ENCODE measurements at regions not wholly inside any gene's neighbourhood (a gene's known extent, or its start where the extent isn't known, plus 50 kb on each side); places are given as distances from the start of the nearest gene placed in this dataset.

DNA sequence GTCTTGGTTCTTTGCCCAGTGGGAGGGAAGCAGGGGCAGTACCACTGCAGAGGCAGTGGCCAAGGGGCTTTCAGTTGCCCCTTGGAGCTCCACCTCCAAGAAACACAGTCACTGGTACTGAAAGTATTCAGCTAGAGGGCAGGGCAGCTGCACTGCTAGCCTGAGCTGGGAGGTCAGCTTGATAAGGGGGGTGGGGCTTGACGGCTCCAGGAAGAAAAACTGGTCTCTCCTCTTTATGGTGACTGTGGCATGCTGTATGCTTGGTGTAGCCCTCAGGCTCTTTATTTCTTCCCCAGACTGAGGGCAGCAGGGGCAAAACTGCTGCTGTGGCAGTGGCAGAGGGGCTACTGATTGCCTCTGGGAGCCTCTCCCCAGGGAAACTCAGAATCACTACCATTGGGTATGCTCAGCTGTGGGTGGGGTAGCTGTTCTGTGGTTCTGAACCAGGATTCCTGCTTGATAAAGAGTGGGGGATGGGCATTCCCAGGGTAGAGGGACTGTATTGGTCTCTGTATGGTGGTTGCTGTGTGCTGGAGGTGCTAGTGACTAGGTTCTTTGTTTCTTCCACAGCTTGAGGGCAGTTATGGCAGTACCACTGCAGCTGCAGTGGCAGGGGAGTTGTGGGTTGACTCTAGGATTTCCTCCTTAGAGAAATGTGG, 134.6 kb upstream of the SCN7A start:
- no peaks in the 10 kb centered on the region for H3K4me1 ChIP-seq
- TF ChIP-seq, protein P1, sequence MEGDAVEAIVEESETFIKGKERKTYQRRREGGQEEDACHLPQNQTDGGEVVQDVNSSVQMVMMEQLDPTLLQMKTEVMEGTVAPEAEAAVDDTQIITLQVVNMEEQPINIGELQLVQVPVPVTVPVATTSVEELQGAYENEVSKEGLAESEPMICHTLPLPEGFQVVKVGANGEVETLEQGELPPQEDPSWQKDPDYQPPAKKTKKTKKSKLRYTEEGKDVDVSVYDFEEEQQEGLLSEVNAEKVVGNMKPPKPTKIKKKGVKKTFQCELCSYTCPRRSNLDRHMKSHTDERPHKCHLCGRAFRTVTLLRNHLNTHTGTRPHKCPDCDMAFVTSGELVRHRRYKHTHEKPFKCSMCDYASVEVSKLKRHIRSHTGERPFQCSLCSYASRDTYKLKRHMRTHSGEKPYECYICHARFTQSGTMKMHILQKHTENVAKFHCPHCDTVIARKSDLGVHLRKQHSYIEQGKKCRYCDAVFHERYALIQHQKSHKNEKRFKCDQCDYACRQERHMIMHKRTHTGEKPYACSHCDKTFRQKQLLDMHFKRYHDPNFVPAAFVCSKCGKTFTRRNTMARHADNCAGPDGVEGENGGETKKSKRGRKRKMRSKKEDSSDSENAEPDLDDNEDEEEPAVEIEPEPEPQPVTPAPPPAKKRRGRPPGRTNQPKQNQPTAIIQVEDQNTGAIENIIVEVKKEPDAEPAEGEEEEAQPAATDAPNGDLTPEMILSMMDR (IDR thresholded peaks at IDR 0.05): no peak
- TF ChIP-seq EP300 (IDR thresholded peaks at IDR 0.05) (no peak), POLR2A (IDR thresholded peaks at IDR 0.05) (no peak)
- no peak overlapping the region for H3K27ac ChIP-seq
- H3K4me3 ChIP-seq: no peak overlapping the region
- WGBS, 2 donors: 50 to 80% methylated on average over 1 of the region's 1 CpG
- no peaks in the 10 kb centered on the region for H3K36me3 ChIP-seq
- H3K27me3 ChIP-seq: no peaks in the 10 kb centered on the region
- H3K9me3 ChIP-seq: peaks cover 0 to 21% (median 0%) of the 10 kb centered on the region in 4 donors
- DNase-seq (ENCODE audit: low spot score in 2 of 2): no peak

DNA sequence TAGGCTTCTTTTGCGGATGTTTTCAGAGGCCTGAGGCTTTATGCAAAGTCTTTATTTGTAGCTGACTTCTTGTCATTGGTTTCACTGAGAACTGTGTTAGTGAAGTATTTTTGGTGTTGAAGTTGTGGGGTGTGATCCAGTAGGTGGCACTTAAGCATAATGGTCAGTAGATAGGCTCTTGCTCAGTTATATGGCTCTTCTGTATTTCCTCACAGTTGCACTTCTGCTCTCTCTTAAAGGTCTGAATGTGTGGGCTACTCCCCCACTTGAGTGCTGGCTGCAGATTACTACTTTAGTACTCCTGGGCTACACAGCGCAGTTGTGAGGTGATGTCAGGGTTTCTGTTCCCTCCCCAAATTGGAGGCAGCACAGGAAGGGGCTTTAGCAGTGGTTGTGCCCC, 133.8 kb upstream of the SCN7A start:
- no peaks in the 10 kb centered on the region for H3K4me1 ChIP-seq
- TF ChIP-seq, protein P1 (IDR thresholded peaks at IDR 0.05): no peak
- TF ChIP-seq POLR2A (IDR thresholded peaks at IDR 0.05): no peak
- no peak for TF ChIP-seq EP300 (IDR thresholded peaks at IDR 0.05)
- H3K27me3 ChIP-seq: no peaks in the 10 kb centered on the region
- no peak overlapping the region for H3K27ac ChIP-seq
- no peak for DNase-seq (ENCODE audit: low spot score in 2 of 2)
- H3K9me3 ChIP-seq: peaks cover 0 to 26% (median 0%) of the 10 kb centered on the region in 4 donors
- H3K4me3 ChIP-seq: no peak overlapping the region
- 95 to 100% methylated on average over 2 of the region's 2 CpGs for WGBS, 2 donors
- no peaks in the 10 kb centered on the region for H3K36me3 ChIP-seq

DNA sequence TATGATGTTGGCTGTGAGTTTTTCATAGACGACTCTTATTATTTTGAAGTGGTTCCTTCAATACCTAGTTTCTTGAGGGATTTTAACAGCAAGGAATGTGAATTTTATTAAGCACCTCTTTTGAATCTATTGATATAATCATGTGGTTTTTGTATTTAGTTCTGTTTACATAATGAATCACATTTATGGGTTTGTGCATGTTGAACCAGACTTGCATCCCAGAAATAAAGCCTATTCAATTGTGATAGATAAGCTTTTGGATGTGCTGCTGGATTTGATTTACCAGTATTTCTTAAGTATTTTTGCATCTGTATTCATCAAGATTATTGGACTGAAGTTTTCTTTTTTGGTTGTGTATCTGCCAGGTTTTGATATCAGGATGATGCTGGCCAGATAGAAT, 131.6 kb upstream of the SCN7A start:
- no peak for TF ChIP-seq POLR2A (IDR thresholded peaks at IDR 0.05)
- no peak for TF ChIP-seq EP300 (IDR thresholded peaks at IDR 0.05)
- TF ChIP-seq, protein P1 (IDR thresholded peaks at IDR 0.05): no peak
- Histone ChIP-seq H3K9me3 (peaks cover 0 to 16% (median 0%) of the 10 kb centered on the region in 4 donors), H3K27me3 (no peaks in the 10 kb centered on the region), H3K4me3 (no peak overlapping the region), H3K36me3 (no peaks in the 10 kb centered on the region), H3K27ac (no peak overlapping the region), H3K4me1 (no peaks in the 10 kb centered on the region)
- WGBS, 2 donors: 93 to 100% methylated on average over 1 of the region's 1 CpG
- no peak for DNase-seq (ENCODE audit: low spot score in 2 of 2)

DNA sequence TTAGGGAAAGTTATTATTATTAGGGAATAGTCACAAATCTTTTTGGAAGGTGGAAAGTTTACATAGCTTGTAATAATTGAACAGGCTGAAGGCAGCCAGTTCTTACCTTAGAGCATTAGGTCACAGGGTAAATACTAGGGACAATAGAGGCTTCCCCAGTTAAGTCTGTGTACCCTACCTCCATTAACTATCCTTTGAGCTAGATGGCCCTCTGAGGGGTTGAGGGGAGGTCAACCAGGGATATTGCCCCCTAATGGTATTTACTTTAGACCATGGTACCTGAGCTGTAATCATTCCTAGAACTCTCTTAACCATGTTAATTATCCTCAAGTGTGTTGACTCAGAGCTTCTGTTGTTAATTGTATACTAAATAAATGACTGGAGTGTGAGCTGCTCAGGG, 120.5 kb upstream of the SCN7A start:
- H3K4me3 ChIP-seq: no peak overlapping the region
- TF ChIP-seq POLR2A (IDR thresholded peaks at IDR 0.05): no peak
- TF ChIP-seq EP300 (IDR thresholded peaks at IDR 0.05): no peak
- TF ChIP-seq, protein P1 (IDR thresholded peaks at IDR 0.05): no peak

DNA sequence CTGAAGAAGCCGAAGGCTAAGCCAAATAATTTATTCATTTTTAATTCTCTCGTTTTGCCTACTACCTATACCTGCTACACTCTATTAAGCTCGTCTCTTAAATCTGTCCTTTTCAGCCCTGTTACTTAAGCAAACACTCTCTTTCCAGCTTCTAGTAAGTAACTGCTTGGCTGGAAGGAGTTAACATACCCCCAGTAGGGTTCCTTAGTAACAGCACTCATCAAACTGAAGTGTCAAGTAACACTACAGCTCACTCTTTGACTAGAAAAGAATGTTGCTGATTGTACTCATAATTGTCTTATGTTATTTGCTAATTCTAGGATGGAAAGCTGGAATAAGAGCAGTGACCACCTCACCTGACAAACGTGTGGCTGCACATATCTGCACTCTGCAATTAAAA, 120.0 kb upstream of the SCN7A start:
- 48 to 52% methylated on average over 4 of the region's 4 CpGs for WGBS, 2 donors
- H3K4me1 ChIP-seq: no peaks in the 10 kb centered on the region
- H3K4me3 ChIP-seq: no peak overlapping the region
- H3K27ac ChIP-seq: no peak overlapping the region
- no peak for DNase-seq (ENCODE audit: low spot score in 2 of 2)
- H3K36me3 ChIP-seq: no peaks in the 10 kb centered on the region
- TF ChIP-seq, protein P1 (IDR thresholded peaks at IDR 0.05): no peak
- TF ChIP-seq EP300 (IDR thresholded peaks at IDR 0.05) (no peak), POLR2A (IDR thresholded peaks at IDR 0.05) (no peak)
- H3K9me3 ChIP-seq: peaks cover 0 to 7% (median 3%) of the 10 kb centered on the region in 4 donors
- H3K27me3 ChIP-seq: no peaks in the 10 kb centered on the region

More for the DNA sequence above, 120.5 kb upstream of the SCN7A start:
- Histone ChIP-seq H3K27ac (no peak overlapping the region), H3K9me3 (peaks cover 0 to 7% (median 3%) of the 10 kb centered on the region in 4 donors), H3K27me3 (no peaks in the 10 kb centered on the region), H3K4me1 (no peaks in the 10 kb centered on the region), H3K36me3 (no peaks in the 10 kb centered on the region)
- DNase-seq (ENCODE audit: low spot score in 2 of 2): no peak

Data from tibial nerve (tissue), 4 donors.